DMS53 treated with DMSO at 0.1 percent for 48 hours (cell line): ENCODE measurements at regions not wholly inside any gene's neighbourhood (a gene's known extent, or its start where the extent isn't known, plus 50 kb on each side); places are given as distances from the start of the nearest gene placed in this dataset.
"Not testable (repeated sequence)": the region's sequence is repeated elsewhere in the genome, so short reads cannot be mapped to it uniquely, and the experiment has no call there.

Experiments
- DNase-seq: peaks from one replicate; lab custom pipeline; 2025; ENCODE audit not compliant: unreplicated experiment; lab: John Stamatoyannopoulos, UW

GRCh38 chr4:123667496-123667895 is 270.9 kb downstream of the SPRY1 start:
- no peak for DNase-seq

- no peak for DNase-seq
Observed at GRCh38 chr4:123667991-123668390, 271.4 kb downstream of the SPRY1 start.

GRCh38 chr4:123671636-123672404 is 275.2 kb downstream of the SPRY1 start:
- DNase-seq = no peak

GRCh38 chr4:123672987-123673386 is 276.4 kb downstream of the SPRY1 start:
- no peak for DNase-seq

GRCh38 chr4:123673971-123674370 is 277.4 kb downstream of the SPRY1 start:
- DNase-seq = no peak

- no peak for DNase-seq
Observed at GRCh38 chr4:123674762-123675465, 278.3 kb downstream of the SPRY1 start.

- no peak for DNase-seq
Observed at GRCh38 chr4:123675567-123675966, 279.0 kb downstream of the SPRY1 start.

GRCh38 chr4:123676071-123676889 is 279.7 kb downstream of the SPRY1 start:
- no peak for DNase-seq

GRCh38 chr4:123676890-123677229 is 280.3 kb downstream of the SPRY1 start:
- peak; percentile 4 for DNase-seq

- no peak for DNase-seq
Observed at GRCh38 chr4:123682931-123683330, 286.3 kb downstream of the SPRY1 start.

GRCh38 chr4:123684937-123685336 is 288.3 kb downstream of the SPRY1 start:
- DNase-seq = not testable (repeated sequence)

- not testable (repeated sequence) for DNase-seq
Observed at GRCh38 chr4:123695531-123695930, 298.9 kb downstream of the SPRY1 start.

- no peak for DNase-seq
Observed at GRCh38 chr4:123696687-123697086, 300.1 kb downstream of the SPRY1 start.

GRCh38 chr4:123698556-123698955 is 302.0 kb downstream of the SPRY1 start:
- DNase-seq = no peak

- DNase-seq = no peak
Observed at GRCh38 chr4:123699880-123700771, 303.5 kb downstream of the SPRY1 start.

- DNase-seq = no peak
Observed at GRCh38 chr4:123701131-123701575, 304.6 kb downstream of the SPRY1 start.

- no peak for DNase-seq
Observed at GRCh38 chr4:123705419-123705818, 308.8 kb downstream of the SPRY1 start.

GRCh38 chr4:123706973-123707372 is 310.4 kb downstream of the SPRY1 start:
- no peak for DNase-seq

GRCh38 chr4:123708902-123709301 is 312.3 kb downstream of the SPRY1 start:
- no peak for DNase-seq

GRCh38 chr4:123709336-123709735 is 312.7 kb downstream of the SPRY1 start:
- no peak for DNase-seq

GRCh38 chr4:123731035-123731434 is 334.4 kb downstream of the SPRY1 start:
- no peak for DNase-seq
